Upper lobe of left lung (tissue), 4 donors: ENCODE measurements at regions not wholly inside any gene's neighbourhood (a gene's known extent, or its start where the extent isn't known, plus 50 kb on each side); places are given as distances from the start of the nearest gene placed in this dataset.

ENCODE experiments used
- CTCF ChIP-seq, 6 experiments: fragments of 450-650 bp in 4 of 6; fragments of 200-600 bp in 2 of 6; sonication (generic) in 2 of 6; IDR thresholded peaks; one replicate each; pipeline ENCODE4 v1.5.1; 2016 to 2019; ENCODE audit warnings: antibody characterized with exemption in 6 of 6
- POLR2A ChIP-seq, 4 donors: fragments of 450-650 bp; IDR thresholded peaks; one replicate each; pipeline ENCODE4 v1.5.1; 2016 to 2017; ENCODE audit warnings: antibody characterized with exemption in 4 of 4, mild to moderate bottlenecking in 2 of 4

- no peak for TF ChIP-seq CTCF (IDR thresholded peaks at IDR 0.05)
- TF ChIP-seq POLR2A (IDR thresholded peaks at IDR 0.05): no peak
Observed at GRCh38 chr2:59850554-59850953, 702.9 kb downstream of the BCL11A start.
